Activated CD4-positive, alpha-beta T cell treated with anti-CD3 and anti-CD28 coated beads, Interleukin-2, amount 10 ng/mL, durations not matched to agents 24 days and 14 days (primary cell): ENCODE measurements at regions not wholly inside any gene's neighbourhood (a gene's known extent, or its start where the extent isn't known, plus 50 kb on each side); places are given as distances from the start of the nearest gene placed in this dataset.
"Not testable (repeated sequence)": the region's sequence is repeated elsewhere in the genome, so short reads cannot be mapped to it uniquely, and the experiment has no call there.

ENCODE experiments used
- DNase-seq: peaks from one replicate; pipeline ENCODE4 v3.0.0; 2022
- H3K27ac Mint-ChIP-seq: one replicate; pipeline ENCODE4 v1.8.0; 2022; ENCODE audit warnings: mild to moderate bottlenecking, mixed read lengths
- H3K27me3 Mint-ChIP-seq: one replicate; pipeline ENCODE4 v1.8.0; 2022; ENCODE audit warnings: mixed read lengths
- H3K36me3 Mint-ChIP-seq: one replicate; pipeline ENCODE4 v1.8.0; 2022; ENCODE audit warnings: low read depth, mild to moderate bottlenecking, mixed read lengths
- H3K4me1 Mint-ChIP-seq: one replicate; pipeline ENCODE4 v1.8.0; 2021; ENCODE audit warnings: mixed read lengths
- H3K4me3 Mint-ChIP-seq: one replicate; pipeline ENCODE4 v1.8.0; 2022; ENCODE audit warnings: mild to moderate bottlenecking, moderate library complexity, mixed read lengths
- H3K9me3 Mint-ChIP-seq: one replicate; pipeline ENCODE4 v1.8.0; 2021; ENCODE audit warnings: mixed read lengths
- intact Hi-C: fragments of 100-400 bp; cut with micrococcal nuclease; formaldehyde crosslinking; loops from one replicate; pipeline ENCODE4 v1.15.1; 2023

- peaks cover 5% of the 10 kb centered on the region for H3K27me3 Mint-ChIP-seq
- no peak overlapping the region for H3K27ac Mint-ChIP-seq
- H3K36me3 Mint-ChIP-seq, result no peaks in the 10 kb centered on the region
- no peaks in the 10 kb centered on the region for H3K4me1 Mint-ChIP-seq
- no peak overlapping the region for H3K4me3 Mint-ChIP-seq
- H3K9me3 Mint-ChIP-seq, result no peaks in the 10 kb centered on the region
- no peak for DNase-seq
- intact Hi-C loops, result no loop called here
Measured at GRCh38 chr11:130526846-130527245, 78.4 kb downstream of the ADAMTS15 start.

DNA sequence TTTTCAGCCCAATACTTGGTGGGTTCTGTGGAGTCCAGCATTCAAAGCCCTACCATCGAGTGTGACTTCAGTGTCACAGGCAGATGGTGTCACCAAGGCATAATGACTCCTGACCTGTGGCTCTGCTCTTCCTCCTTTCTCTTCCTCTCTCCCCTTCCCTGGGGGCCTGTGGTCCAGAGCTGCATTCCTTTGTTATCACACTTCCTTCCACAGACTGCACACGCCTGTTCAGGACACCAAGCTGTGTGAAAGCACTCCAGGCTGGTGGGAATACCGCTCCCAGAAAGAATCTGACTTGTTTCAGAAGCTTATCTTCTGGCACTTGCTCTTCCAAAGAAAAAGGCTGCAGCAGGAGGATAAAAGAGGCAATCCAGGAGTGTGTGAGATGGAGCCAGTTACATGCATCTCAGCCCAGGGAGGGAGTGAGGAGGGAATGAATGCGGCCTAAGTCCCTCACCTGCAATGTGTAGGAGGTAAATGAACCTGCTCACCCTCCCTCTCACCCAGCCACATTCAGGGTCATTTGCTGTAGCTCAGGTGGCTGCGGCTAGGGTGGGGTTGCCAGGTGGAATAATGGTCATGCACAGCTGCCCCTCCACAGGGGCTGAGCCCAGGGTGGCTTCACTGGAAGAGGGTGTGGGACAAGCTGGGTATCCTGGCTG lies 79.3 kb downstream of the ADAMTS15 start:
- no peaks in the 10 kb centered on the region for H3K9me3 Mint-ChIP-seq
- no peak overlapping the region for H3K27ac Mint-ChIP-seq
- peaks cover 5% of the 10 kb centered on the region for H3K27me3 Mint-ChIP-seq
- DNase-seq, result no peak
- no peaks in the 10 kb centered on the region for H3K4me1 Mint-ChIP-seq
- no peak overlapping the region for H3K4me3 Mint-ChIP-seq
- no peaks in the 10 kb centered on the region for H3K36me3 Mint-ChIP-seq
- intact Hi-C loops, result no loop called here

DNA sequence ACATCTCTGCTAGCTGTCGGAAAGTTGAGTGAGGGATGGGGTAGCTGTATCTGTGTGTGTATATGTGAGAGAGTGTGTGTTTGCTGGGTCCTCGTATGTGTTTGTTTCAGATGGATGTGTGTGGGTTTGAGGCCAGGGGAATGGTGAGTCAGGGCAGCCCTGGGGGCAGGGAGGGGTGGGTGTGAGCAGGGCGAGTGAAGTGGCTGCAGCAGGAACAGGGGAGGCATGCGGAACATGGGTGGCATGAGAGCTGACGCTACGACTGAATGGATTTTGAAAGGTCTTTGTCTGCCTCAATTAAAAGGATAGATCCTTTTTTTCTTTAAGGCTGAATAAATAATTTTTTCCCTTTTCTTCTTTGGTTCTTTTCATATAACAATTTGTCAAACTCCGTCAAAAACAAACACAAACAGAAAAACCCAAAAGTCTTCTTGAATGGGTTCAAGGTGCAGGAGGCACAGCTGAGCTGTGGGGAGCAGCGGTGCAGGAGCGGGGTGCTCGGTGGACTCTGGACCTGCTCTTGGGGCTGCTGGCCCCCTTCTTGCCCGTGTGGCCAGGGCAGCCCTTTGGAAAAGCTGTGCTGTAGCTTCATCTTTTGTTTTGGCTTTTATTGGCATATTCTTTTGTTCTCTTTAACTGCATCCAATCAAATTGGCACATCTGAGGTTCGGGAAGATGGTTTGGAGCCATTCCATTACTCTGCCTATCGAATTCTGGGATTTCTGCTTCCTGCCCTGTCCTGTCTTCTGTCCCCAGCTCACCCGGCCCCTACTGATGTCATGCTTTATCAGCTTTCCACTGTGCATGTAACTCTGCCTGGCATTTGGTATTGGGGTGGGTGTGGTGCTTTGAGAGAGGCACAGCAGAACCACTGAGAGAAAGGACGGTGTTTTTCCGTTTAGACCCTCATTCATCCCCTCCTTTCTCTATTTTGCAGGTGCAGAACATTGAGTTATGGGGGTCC lies 80.1 kb downstream of the ADAMTS15 start:
- intact Hi-C loops, result no loop called here
- H3K36me3 Mint-ChIP-seq, result no peaks in the 10 kb centered on the region
- no peak overlapping the region for H3K27ac Mint-ChIP-seq
- no peaks in the 10 kb centered on the region for H3K9me3 Mint-ChIP-seq
- H3K27me3 Mint-ChIP-seq, result peaks cover 5% of the 10 kb centered on the region
- no peaks in the 10 kb centered on the region for H3K4me1 Mint-ChIP-seq
- H3K4me3 Mint-ChIP-seq, result no peak overlapping the region
- no peak for DNase-seq

GRCh38 chr11:130529366-130529765 lies 80.9 kb downstream of the ADAMTS15 start:
- Mint-ChIP-seq H3K4me3 (no peak overlapping the region), H3K9me3 (no peaks in the 10 kb centered on the region), H3K27me3 (peaks cover 5% of the 10 kb centered on the region), H3K27ac (no peak overlapping the region), H3K36me3 (no peaks in the 10 kb centered on the region), H3K4me1 (no peaks in the 10 kb centered on the region)
- intact Hi-C loops, result no loop called here
- DNase-seq, result no peak

GRCh38 chr11:130531061-130531460 lies 82.6 kb downstream of the ADAMTS15 start:
- H3K27ac Mint-ChIP-seq, result no peak overlapping the region
- H3K27me3 Mint-ChIP-seq, result peaks cover 7% of the 10 kb centered on the region
- H3K36me3 Mint-ChIP-seq, result no peaks in the 10 kb centered on the region
- no peaks in the 10 kb centered on the region for H3K9me3 Mint-ChIP-seq
- no peak for DNase-seq
- no peak overlapping the region for H3K4me3 Mint-ChIP-seq
- intact Hi-C loops, result no loop called here
- no peaks in the 10 kb centered on the region for H3K4me1 Mint-ChIP-seq

GRCh38 chr11:130533113-130533798 lies 84.8 kb downstream of the ADAMTS15 start:
- intact Hi-C loops, result no loop called here
- H3K9me3 Mint-ChIP-seq, result no peaks in the 10 kb centered on the region
- no peak overlapping the region for H3K27ac Mint-ChIP-seq

GRCh38 chr11:130533871-130534270 lies 85.4 kb downstream of the ADAMTS15 start:
- H3K9me3 Mint-ChIP-seq, result no peaks in the 10 kb centered on the region
- no peak for DNase-seq
- H3K4me3 Mint-ChIP-seq, result no peak overlapping the region
- no peak overlapping the region for H3K27ac Mint-ChIP-seq
- H3K27me3 Mint-ChIP-seq, result peaks cover 3% of the 10 kb centered on the region
- no peaks in the 10 kb centered on the region for H3K36me3 Mint-ChIP-seq
- no peaks in the 10 kb centered on the region for H3K4me1 Mint-ChIP-seq
- intact Hi-C loops, result no loop called here

More at GRCh38 chr11:130533113-130533798, 84.8 kb downstream of the ADAMTS15 start:
- Mint-ChIP-seq H3K36me3 (no peaks in the 10 kb centered on the region), H3K27me3 (peaks cover 4% of the 10 kb centered on the region), H3K4me3 (no peak overlapping the region), H3K4me1 (no peaks in the 10 kb centered on the region)
- no peak for DNase-seq

DNA sequence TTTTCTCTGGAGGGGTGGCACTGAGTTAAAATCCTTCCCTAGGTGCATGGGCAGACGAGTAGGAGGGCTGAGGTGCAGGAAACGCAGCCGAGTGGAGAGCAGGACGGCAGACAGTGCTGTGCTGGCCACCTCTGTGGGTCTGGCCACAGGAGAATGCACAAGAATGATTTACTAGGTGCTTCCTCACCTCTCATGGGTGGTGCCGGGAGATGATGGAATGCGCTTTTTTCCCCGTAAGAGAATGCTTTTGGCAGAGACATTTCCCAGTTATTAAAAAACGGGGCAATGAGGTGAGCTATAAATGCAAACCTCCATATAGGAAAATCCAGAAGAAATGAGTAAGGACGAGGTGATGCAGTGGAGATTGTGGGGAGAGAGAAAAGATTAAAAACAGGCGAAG lies 86.1 kb downstream of the ADAMTS15 start:
- DNase-seq, result no peak
- Mint-ChIP-seq H3K27me3 (peaks cover 10% of the 10 kb centered on the region), H3K9me3 (no peaks in the 10 kb centered on the region), H3K4me1 (no peaks in the 10 kb centered on the region), H3K36me3 (no peaks in the 10 kb centered on the region), H3K27ac (no peak overlapping the region), H3K4me3 (no peak overlapping the region)
- intact Hi-C loops, result no loop called here

GRCh38 chr11:130535520-130535919 lies 87.1 kb downstream of the ADAMTS15 start:
- intact Hi-C loops, result no loop called here
- peaks cover 18% of the 10 kb centered on the region for H3K27me3 Mint-ChIP-seq
- H3K27ac Mint-ChIP-seq, result no peak overlapping the region
- H3K9me3 Mint-ChIP-seq, result no peaks in the 10 kb centered on the region
- no peaks in the 10 kb centered on the region for H3K36me3 Mint-ChIP-seq
- H3K4me1 Mint-ChIP-seq, result no peaks in the 10 kb centered on the region
- no peak overlapping the region for H3K4me3 Mint-ChIP-seq
- no peak for DNase-seq

DNA sequence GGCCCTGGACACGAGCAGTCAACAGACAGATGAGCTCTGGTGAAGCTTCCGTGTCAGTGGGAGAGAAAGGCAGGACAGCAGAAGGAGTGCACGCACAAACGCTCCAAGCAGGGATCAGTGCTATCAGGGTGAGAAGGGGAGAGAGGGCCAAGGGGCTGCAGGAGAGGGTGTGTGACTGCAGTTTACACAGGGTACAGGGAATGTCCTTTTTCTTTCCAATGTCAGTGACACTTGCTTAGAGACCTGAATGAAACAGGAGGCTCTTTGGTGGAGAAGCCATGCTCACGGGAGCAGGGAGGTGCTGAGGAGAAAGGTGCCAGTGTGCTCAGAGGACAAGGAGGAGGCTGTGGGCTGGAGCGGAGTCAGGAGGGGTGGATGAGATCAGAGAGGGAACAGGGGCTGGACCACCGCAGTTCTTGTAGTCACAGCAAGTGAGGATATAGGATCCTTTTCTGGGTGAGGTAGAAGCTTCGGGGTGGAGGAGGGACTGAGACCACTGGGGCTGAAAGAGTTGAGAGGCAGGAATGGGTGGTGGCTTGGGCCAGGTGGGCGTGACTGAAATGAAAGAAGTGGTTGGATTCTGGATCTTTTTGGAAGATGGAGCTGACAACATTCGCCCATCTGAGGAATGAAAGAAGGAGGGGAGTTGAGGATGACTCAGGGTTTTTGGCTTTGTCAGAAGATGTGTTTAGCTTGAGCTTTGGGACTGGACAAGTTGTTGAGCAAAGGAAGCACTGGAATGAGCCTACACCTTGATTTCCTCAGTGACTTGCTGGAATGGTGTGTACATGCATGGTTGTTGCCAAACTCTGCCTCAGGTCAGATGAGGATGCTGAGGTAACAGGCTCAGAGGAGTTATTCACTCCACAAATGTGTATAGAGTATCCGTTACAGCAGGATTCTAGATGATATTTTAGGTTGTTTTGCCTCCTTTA lies 87.9 kb downstream of the ADAMTS15 start:
- H3K9me3 Mint-ChIP-seq, result no peaks in the 10 kb centered on the region
- no peak overlapping the region for H3K27ac Mint-ChIP-seq
- intact Hi-C loops, result no loop called here
- H3K4me1 Mint-ChIP-seq, result no peaks in the 10 kb centered on the region
- no peaks in the 10 kb centered on the region for H3K36me3 Mint-ChIP-seq
- H3K27me3 Mint-ChIP-seq, result peaks cover 20% of the 10 kb centered on the region
- no peak for DNase-seq
- H3K4me3 Mint-ChIP-seq, result no peak overlapping the region

DNA sequence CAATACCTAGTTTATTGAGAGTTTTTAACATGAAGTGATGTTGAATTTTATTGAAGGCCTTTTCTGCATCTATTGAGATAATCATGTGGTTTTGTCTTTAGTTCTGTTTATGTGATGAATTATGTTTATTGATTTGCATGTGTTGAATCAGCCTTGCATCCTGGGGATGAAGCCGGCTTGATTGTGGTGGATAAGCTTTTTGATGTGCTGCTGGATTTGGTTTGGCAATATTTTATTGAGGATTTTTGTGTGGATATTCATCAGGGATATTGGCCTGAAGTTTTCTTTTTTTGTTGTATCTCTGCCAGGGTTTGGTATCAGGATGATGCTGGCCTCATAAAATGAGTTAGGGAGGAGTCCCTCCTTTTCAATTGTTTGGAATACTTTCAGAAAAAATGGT lies 91.2 kb downstream of the ADAMTS15 start:
- not testable (repeated sequence) for H3K27ac Mint-ChIP-seq

DNA sequence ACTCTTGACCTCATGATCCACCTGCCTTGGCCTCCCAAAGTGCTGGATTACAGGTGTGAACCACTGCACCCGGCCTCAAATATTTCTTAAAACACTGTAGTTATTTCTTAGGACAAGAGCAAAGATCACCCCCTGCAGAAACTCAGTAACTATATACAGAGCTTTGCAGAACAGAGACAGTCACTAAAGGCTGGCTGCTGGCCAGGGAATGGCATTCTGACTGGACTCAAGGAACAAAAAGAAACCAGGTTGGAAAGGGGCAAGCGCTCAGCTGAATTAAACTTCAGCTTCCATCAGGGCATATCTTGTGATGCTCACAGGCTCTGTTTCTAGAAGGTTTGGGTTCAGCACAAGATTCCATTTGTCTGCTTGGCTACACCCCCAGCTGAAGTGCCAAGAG lies 95.8 kb downstream of the ADAMTS15 start:
- H3K9me3 Mint-ChIP-seq, result no peaks in the 10 kb centered on the region
- no peak overlapping the region for H3K27ac Mint-ChIP-seq
- peaks cover 20% of the 10 kb centered on the region for H3K27me3 Mint-ChIP-seq
- intact Hi-C loops, result no loop called here
- DNase-seq, result no peak
- H3K36me3 Mint-ChIP-seq, result no peaks in the 10 kb centered on the region
- no peak overlapping the region for H3K4me3 Mint-ChIP-seq
- no peaks in the 10 kb centered on the region for H3K4me1 Mint-ChIP-seq

More for the DNA sequence above, 91.2 kb downstream of the ADAMTS15 start:
- H3K4me1 Mint-ChIP-seq, H3K36me3 Mint-ChIP-seq, DNase-seq, intact Hi-C loops, H3K4me3 Mint-ChIP-seq, H3K9me3 Mint-ChIP-seq: not testable (repeated sequence)
- H3K27me3 Mint-ChIP-seq, result peaks cover 26% of the 10 kb centered on the region

DNA sequence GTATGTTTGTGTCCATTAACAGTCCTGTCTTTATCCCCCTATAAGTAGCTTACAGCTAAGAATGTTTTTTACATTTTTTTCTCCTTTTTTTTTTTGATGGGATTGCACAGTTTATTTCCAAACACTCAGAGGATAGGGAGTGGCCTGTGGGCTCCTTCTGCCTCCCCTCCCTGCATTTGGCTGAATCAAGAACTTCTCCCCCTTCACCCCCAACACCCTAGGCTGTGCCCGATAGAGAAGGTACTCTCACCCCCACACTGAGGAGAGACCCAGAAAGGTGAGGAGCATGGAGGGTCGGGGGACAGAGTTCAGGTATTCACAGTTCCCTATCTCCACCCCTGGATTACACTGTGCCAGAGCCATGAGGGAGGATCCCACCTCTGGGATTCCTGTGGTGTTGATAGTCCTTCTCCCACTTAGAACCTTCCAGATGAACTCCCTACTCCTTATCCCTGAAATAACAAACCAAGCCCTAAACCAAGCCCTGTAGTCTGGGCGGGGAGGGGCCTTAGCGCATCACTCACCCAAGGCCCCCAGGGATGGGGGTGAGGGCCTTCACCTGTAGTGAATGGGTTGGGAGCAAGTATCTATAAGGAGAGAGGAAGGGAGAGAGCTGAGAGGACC lies 97.1 kb downstream of the ADAMTS15 start:
- no peak overlapping the region for H3K4me3 Mint-ChIP-seq
- no peaks in the 10 kb centered on the region for H3K36me3 Mint-ChIP-seq
- H3K27me3 Mint-ChIP-seq, result peaks cover 11% of the 10 kb centered on the region
- DNase-seq, result no peak
- no peak overlapping the region for H3K27ac Mint-ChIP-seq
- no peaks in the 10 kb centered on the region for H3K9me3 Mint-ChIP-seq
- intact Hi-C loops, result no loop called here
- H3K4me1 Mint-ChIP-seq, result no peaks in the 10 kb centered on the region
